GM12892 (cell line): ENCODE measurements at regions not wholly inside any gene's neighbourhood (a gene's known extent, or its start where the extent isn't known, plus 50 kb on each side); places are given as distances from the start of the nearest gene placed in this dataset.

Source experiments
- POLR2A ChIP-seq: IDR thresholded peaks from 2 replicates; pipeline ENCODE4 v1.6.1; 2011; ENCODE audit warnings: low read depth, low read length, control low read depth
- POLR2AphosphoS5 ChIP-seq: IDR thresholded peaks from 2 replicates; pipeline ENCODE4 v1.6.1; 2011; ENCODE audit warnings: low read depth, low read length, control low read depth

- TF ChIP-seq POLR2A (no peak), POLR2AphosphoS5 (no peak)
These were observed 176.6 kb downstream of the BCL11B start for GRCh38 chr14:99095369-99095768.
